Osteocyte (in vitro differentiated cells): ENCODE measurements at regions not wholly inside any gene's neighbourhood (a gene's known extent, or its start where the extent isn't known, plus 50 kb on each side); places are given as distances from the start of the nearest gene placed in this dataset.
"Not testable (repeated sequence)": the region's sequence is repeated elsewhere in the genome, so short reads cannot be mapped to it uniquely, and the experiment has no call there.

Experiments
- DNase-seq: peaks from one replicate; pipeline ENCODE4 v3.0.0; 2021; ENCODE audit warnings: mixed read lengths; ENCODE audit not compliant: unreplicated experiment; ENCODE audit errors: extremely low spot score
- H3K27ac Mint-ChIP-seq: one replicate; pipeline ENCODE4 v1.8.0; 2021; ENCODE audit warnings: mild to moderate bottlenecking, mixed read lengths; ENCODE audit not compliant: unreplicated experiment
- H3K27me3 Mint-ChIP-seq: one replicate; pipeline ENCODE4 v1.8.0; 2021; ENCODE audit warnings: mixed read lengths; ENCODE audit not compliant: unreplicated experiment
- H3K36me3 Mint-ChIP-seq: one replicate; pipeline ENCODE4 v1.8.0; 2021; ENCODE audit warnings: mixed read lengths; ENCODE audit not compliant: unreplicated experiment
- H3K4me1 Mint-ChIP-seq: one replicate; pipeline ENCODE4 v1.8.0; 2021; ENCODE audit warnings: mixed read lengths; ENCODE audit not compliant: unreplicated experiment
- H3K4me3 Mint-ChIP-seq: one replicate; pipeline ENCODE4 v1.8.0; 2021; ENCODE audit warnings: mild to moderate bottlenecking, moderate library complexity, mixed read lengths; ENCODE audit not compliant: unreplicated experiment
- H3K9me3 Mint-ChIP-seq: one replicate; pipeline ENCODE4 v1.8.0; 2021; ENCODE audit warnings: mixed read lengths; ENCODE audit not compliant: unreplicated experiment
- TF ChIP-seq, protein P1 (sequence below): fragments of 200-600 bp; sonication (generic); IDR thresholded peaks from 2 replicates; pipeline ENCODE4 v1.5.0; 2021; ENCODE audit warnings: antibody characterized with exemption, mild to moderate bottlenecking, moderate library complexity

DNA sequence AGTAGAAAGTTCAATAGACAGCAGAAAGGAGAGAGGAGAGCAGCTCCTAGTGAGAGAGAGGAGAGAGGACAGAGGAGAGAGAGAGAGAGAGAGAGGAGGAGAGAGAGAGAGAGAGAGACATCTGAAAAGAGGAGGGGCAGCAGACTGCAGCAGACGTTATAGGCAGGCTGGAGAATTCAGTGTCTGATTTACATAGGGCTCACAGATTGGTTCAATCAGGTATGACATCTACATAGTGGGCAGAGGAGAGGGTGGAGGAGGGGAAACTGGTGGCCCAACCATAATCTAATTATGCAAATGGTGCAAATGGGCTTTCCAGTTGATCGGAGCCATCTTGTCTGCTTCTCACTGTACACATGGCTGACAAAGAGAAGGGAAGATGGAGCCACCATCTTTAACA is 221.3 kb upstream of the TRPC4 start:
- H3K27me3 Mint-ChIP-seq: no peaks in the 10 kb centered on the region
- no peaks in the 10 kb centered on the region for H3K4me1 Mint-ChIP-seq
- H3K9me3 Mint-ChIP-seq: no peaks in the 10 kb centered on the region
- H3K36me3 Mint-ChIP-seq: no peaks in the 10 kb centered on the region
- H3K4me3 Mint-ChIP-seq: no peak overlapping the region
- H3K27ac Mint-ChIP-seq: no peak overlapping the region
- TF ChIP-seq, protein P1, sequence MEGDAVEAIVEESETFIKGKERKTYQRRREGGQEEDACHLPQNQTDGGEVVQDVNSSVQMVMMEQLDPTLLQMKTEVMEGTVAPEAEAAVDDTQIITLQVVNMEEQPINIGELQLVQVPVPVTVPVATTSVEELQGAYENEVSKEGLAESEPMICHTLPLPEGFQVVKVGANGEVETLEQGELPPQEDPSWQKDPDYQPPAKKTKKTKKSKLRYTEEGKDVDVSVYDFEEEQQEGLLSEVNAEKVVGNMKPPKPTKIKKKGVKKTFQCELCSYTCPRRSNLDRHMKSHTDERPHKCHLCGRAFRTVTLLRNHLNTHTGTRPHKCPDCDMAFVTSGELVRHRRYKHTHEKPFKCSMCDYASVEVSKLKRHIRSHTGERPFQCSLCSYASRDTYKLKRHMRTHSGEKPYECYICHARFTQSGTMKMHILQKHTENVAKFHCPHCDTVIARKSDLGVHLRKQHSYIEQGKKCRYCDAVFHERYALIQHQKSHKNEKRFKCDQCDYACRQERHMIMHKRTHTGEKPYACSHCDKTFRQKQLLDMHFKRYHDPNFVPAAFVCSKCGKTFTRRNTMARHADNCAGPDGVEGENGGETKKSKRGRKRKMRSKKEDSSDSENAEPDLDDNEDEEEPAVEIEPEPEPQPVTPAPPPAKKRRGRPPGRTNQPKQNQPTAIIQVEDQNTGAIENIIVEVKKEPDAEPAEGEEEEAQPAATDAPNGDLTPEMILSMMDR: no peak
- DNase-seq: no peak

DNA sequence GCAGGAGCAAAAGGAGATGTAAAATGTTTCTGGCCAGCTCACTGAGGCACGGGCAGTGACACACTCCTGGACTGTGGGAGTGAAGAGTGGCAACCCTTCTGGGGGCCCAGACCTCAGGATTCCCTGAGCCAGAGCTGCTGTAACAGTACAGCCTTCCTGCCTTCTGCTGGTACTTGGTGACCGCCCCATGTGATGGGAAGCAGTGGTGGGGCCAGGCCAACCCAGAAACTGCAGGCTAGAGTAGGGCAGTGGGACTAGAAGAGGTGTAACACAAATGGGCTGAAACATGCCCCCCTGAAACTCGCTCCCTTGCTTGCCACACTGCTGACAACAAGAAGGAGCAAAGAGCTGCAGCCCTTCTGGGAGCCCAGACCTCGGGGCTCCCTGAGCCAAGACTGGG is 217.1 kb upstream of the TRPC4 start:
- Mint-ChIP-seq H3K4me3 (no peak overlapping the region), H3K36me3 (no peaks in the 10 kb centered on the region), H3K9me3 (peaks cover 6% of the 10 kb centered on the region), H3K4me1 (no peaks in the 10 kb centered on the region), H3K27ac (no peak overlapping the region), H3K27me3 (no peaks in the 10 kb centered on the region)
- DNase-seq: no peak
- TF ChIP-seq, protein P1: no peak

DNA sequence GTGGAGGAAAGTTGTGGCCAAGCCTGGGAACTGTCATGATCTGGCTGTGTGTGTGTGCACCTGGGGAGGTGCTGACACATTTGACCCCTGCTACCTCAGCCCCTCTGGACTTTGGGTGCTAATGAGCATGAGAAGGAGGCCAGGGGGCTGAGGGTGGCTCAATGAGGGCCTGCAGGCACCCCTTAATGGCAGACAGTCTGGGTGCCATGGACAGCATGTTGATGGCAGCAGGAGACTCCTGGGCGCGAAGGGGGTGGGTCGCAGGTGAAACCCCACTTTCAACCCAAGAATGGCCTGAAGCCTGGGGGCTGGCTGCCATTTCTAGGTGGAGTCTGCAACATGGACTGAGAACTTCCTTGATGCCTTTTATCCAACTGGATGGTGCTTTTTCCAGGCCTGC is 216.4 kb upstream of the TRPC4 start:
- Mint-ChIP-seq H3K4me1 (no peaks in the 10 kb centered on the region), H3K4me3 (no peak overlapping the region), H3K9me3 (peaks cover 6% of the 10 kb centered on the region), H3K27me3 (peaks cover 3% of the 10 kb centered on the region), H3K27ac (no peak overlapping the region), H3K36me3 (no peaks in the 10 kb centered on the region)
- DNase-seq: no peak
- TF ChIP-seq, protein P1: no peak

DNA sequence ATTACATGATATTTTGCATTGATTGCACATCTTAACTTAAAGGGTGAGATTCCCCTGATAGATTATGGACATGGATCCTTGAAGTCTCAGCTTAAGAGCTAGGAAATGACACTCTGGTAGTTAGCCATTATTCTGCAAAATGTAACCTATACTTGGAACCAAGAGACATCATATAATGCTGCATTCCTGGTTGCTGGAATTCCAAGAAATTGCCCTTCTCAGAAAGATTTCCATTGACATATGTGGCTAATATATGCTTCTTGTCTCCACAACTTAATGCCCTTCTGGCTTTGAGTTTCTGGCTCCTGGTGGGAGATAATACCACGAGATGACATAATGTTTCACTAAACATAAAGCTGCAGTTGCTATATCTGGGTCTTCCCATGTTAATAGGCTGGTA is 204.4 kb upstream of the TRPC4 start:
- no peaks in the 10 kb centered on the region for H3K4me1 Mint-ChIP-seq
- H3K9me3 Mint-ChIP-seq: no peaks in the 10 kb centered on the region
- no peak overlapping the region for H3K4me3 Mint-ChIP-seq
- no peak for DNase-seq
- no peaks in the 10 kb centered on the region for H3K27me3 Mint-ChIP-seq
- no peak overlapping the region for H3K27ac Mint-ChIP-seq
- TF ChIP-seq, protein P1: no peak
- no peaks in the 10 kb centered on the region for H3K36me3 Mint-ChIP-seq

DNA sequence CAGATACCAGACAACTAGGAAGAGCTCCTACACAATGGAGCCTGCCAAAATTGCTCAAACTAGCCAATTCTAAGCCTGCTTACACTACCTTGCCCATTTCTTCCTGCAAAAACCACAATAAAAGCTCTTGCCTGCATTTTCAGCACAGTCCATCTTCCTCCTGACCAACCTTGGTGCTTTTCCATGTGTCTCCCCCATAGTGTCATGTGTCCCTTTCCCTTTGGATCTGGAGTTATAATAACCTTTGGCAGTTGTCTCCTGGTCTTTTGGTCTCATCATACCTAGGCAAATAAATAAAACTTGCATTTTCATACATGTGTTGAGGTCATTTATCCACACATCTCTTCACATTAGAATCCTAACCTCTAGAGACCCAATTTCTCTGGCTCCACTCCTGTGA is 203.1 kb upstream of the TRPC4 start:
- Mint-ChIP-seq H3K9me3 (no peaks in the 10 kb centered on the region), H3K27ac (no peak overlapping the region), H3K36me3 (no peaks in the 10 kb centered on the region), H3K27me3 (no peaks in the 10 kb centered on the region), H3K4me3 (no peak overlapping the region), H3K4me1 (no peaks in the 10 kb centered on the region)
- no peak for DNase-seq
- TF ChIP-seq, protein P1: no peak

DNA sequence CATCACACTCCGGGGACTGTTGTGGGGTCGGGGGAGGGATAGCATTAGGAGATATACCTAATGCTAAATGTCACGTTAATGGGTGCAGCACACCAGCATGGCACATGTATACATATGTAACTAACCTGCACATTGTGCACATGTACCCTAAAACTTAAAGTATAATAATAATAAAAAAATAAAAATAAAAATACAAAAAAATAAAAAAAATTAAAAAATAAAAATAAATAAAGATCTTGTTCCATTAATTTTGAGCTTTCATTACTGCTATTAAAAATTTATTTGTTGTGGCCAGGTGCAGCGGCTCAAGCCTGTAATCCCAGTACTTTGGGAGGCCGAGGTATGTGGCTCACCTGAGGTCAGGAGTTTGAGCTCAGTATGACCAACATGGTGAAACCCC is 201.8 kb upstream of the TRPC4 start:
- not testable (repeated sequence) for H3K4me3 Mint-ChIP-seq, H3K27me3 Mint-ChIP-seq, H3K36me3 Mint-ChIP-seq, H3K27ac Mint-ChIP-seq, DNase-seq, H3K9me3 Mint-ChIP-seq, H3K4me1 Mint-ChIP-seq
